MM.1S (cell line): ENCODE measurements at regions not wholly inside any gene's neighbourhood (a gene's known extent, or its start where the extent isn't known, plus 50 kb on each side); places are given as distances from the start of the nearest gene placed in this dataset.

Experiments
- DNase-seq: peaks from one replicate; pipeline ENCODE4 v3.0.0-alpha.2; 2015
- H2AFZ ChIP-seq: fragments of 300-600 bp; sonication (generic); 2 replicates; pipeline ENCODE4 v1.6.0; 2016; ENCODE audit warnings: antibody characterized with exemption, low read length
- H3F3A ChIP-seq: fragments of 300-600 bp; sonication (generic); 2 replicates; pipeline ENCODE4 v1.6.1; 2016; ENCODE audit warnings: mild to moderate bottlenecking, antibody characterized with exemption, low read length, moderate library complexity, mixed read lengths; ENCODE audit not compliant: insufficient read depth
- H3K27ac ChIP-seq: fragments of 300-600 bp; sonication (generic); 2 replicates; pipeline ENCODE4 v1.5.1; 2016; ENCODE audit warnings: mild to moderate bottlenecking, low read length
- H3K27me3 ChIP-seq: fragments of 300-600 bp; sonication (generic); replicated peaks from 2 replicates; pipeline ENCODE4 v1.6.0; 2016; ENCODE audit warnings: low read length; ENCODE audit not compliant: insufficient read depth
- H3K36me3 ChIP-seq: fragments of 300-600 bp; sonication (generic); replicated peaks from 2 replicates; pipeline ENCODE4 v1.6.1; 2016; ENCODE audit warnings: mild to moderate bottlenecking, low read length, mixed read lengths; ENCODE audit not compliant: insufficient read depth
- H3K4me1 ChIP-seq: fragments of 300-600 bp; sonication (generic); 2 replicates; pipeline ENCODE4 v1.6.1; 2016; ENCODE audit warnings: low read length, mixed read lengths
- H3K4me2 ChIP-seq: fragments of 300-600 bp; sonication (generic); 2 replicates; pipeline ENCODE4 v1.6.0; 2016; ENCODE audit warnings: low read depth, low read length
- H3K4me3 ChIP-seq: fragments of 300-600 bp; sonication (generic); 2 replicates; pipeline ENCODE4 v1.5.1; 2016; ENCODE audit warnings: low read length, mixed read lengths
- H3K79me2 ChIP-seq: fragments of 300-600 bp; sonication (generic); 2 replicates; pipeline ENCODE4 v1.6.1; 2016; ENCODE audit warnings: mixed run types, low read length, mixed read lengths
- H3K9ac ChIP-seq: fragments of 300-600 bp; sonication (generic); 2 replicates; pipeline ENCODE4 v1.6.1; 2016; ENCODE audit warnings: low read length, mixed read lengths
- H3K9me2 ChIP-seq: fragments of 300-600 bp; sonication (generic); replicated peaks from 2 replicates; pipeline ENCODE4 v1.6.1; 2016; ENCODE audit warnings: mild to moderate bottlenecking, low read length, mixed read lengths; ENCODE audit not compliant: insufficient read depth
- H3K9me3 ChIP-seq: fragments of 300-600 bp; sonication (generic); replicated peaks from 2 replicates; pipeline ENCODE4 v1.6.1; 2016; ENCODE audit warnings: mild to moderate bottlenecking, low read length, mixed read lengths; ENCODE audit not compliant: insufficient read depth
- H4K20me1 ChIP-seq: fragments of 300-600 bp; sonication (generic); 2 replicates; pipeline ENCODE4 v1.6.1; 2016; ENCODE audit warnings: mild to moderate bottlenecking, low read length, moderate library complexity, mixed read lengths; ENCODE audit not compliant: insufficient read depth
- EZH2 ChIP-seq: fragments of 300-600 bp; sonication (generic); optimal IDR thresholded peaks from 2 replicates; pipeline ENCODE3; 2017; ENCODE audit warnings: low read depth, mild to moderate bottlenecking, antibody characterized with exemption, low read length, mixed read lengths
- EZH2phosphoT487 ChIP-seq: fragments of 300-600 bp; sonication (generic); IDR thresholded peaks from 2 replicates; pipeline ENCODE4 v1.6.1; 2018; ENCODE audit warnings: antibody characterized with exemption, low read length
- TF ChIP-seq, protein P1 (sequence below): fragments of 300-600 bp; sonication (generic); IDR thresholded peaks from 2 replicates; pipeline ENCODE4 v1.5.1; 2016; ENCODE audit warnings: antibody characterized with exemption, low read length, mixed read lengths

GRCh38 chr20:59491884-59492283, 112.5 kb upstream of the PHACTR3 start:
- H4K20me1 ChIP-seq, result no peaks in the 10 kb centered on the region
- no peak overlapping the region for H3K4me2 ChIP-seq
- H3K4me1 ChIP-seq, result no peaks in the 10 kb centered on the region
- no peak overlapping the region for H3K9ac ChIP-seq
- H3K79me2 ChIP-seq, result no peaks in the 10 kb centered on the region
- no peaks in the 10 kb centered on the region for H3K36me3 ChIP-seq
- no peaks in the 10 kb centered on the region for H3F3A ChIP-seq
- no peaks in the 10 kb centered on the region for H3K9me3 ChIP-seq
- peaks cover 87% of the 10 kb centered on the region for H3K27me3 ChIP-seq
- no peak overlapping the region for H3K27ac ChIP-seq
- DNase-seq, result no peak
- no peak overlapping the region for H2AFZ ChIP-seq
- H3K4me3 ChIP-seq, result no peak overlapping the region
- H3K9me2 ChIP-seq, result no peaks in the 10 kb centered on the region
- TF ChIP-seq EZH2phosphoT487 (no peak), EZH2 (no peak)
- TF ChIP-seq, protein P1, sequence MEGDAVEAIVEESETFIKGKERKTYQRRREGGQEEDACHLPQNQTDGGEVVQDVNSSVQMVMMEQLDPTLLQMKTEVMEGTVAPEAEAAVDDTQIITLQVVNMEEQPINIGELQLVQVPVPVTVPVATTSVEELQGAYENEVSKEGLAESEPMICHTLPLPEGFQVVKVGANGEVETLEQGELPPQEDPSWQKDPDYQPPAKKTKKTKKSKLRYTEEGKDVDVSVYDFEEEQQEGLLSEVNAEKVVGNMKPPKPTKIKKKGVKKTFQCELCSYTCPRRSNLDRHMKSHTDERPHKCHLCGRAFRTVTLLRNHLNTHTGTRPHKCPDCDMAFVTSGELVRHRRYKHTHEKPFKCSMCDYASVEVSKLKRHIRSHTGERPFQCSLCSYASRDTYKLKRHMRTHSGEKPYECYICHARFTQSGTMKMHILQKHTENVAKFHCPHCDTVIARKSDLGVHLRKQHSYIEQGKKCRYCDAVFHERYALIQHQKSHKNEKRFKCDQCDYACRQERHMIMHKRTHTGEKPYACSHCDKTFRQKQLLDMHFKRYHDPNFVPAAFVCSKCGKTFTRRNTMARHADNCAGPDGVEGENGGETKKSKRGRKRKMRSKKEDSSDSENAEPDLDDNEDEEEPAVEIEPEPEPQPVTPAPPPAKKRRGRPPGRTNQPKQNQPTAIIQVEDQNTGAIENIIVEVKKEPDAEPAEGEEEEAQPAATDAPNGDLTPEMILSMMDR, result no peak

DNA sequence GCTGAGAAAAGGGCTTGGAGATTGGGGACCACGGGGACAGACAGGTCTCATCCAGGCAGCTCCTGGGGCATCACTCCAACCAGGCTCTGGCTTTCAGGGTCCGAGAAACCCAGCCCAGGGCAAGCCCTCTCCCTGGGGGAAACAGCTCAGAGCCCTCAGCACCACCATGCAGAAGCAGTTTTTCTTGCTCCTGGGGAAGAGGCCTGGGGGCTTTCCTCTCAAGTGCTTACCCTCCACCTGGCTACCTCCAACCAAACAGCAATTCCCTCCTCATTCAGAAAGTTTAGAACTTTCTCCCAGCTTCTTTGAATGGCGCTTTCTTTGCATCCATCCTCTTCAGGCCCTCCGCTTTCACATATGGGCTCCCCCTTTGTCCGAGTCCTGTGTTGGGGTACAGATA, 110.4 kb upstream of the PHACTR3 start:
- Histone ChIP-seq H3K79me2 (no peaks in the 10 kb centered on the region), H3K27ac (no peak overlapping the region), H2AFZ (no peak overlapping the region), H3K27me3 (peaks cover 89% of the 10 kb centered on the region), H3K4me2 (no peak overlapping the region), H3K9me2 (no peaks in the 10 kb centered on the region), H3K4me3 (no peak overlapping the region), H3K4me1 (no peaks in the 10 kb centered on the region), H3K9me3 (no peaks in the 10 kb centered on the region), H4K20me1 (no peaks in the 10 kb centered on the region), H3K9ac (no peak overlapping the region), H3F3A (no peaks in the 10 kb centered on the region), H3K36me3 (no peaks in the 10 kb centered on the region)
- no peak for TF ChIP-seq EZH2phosphoT487
- TF ChIP-seq, protein P1, result no peak
- TF ChIP-seq EZH2, result no peak
- DNase-seq, result no peak

- Histone ChIP-seq H3K9ac (no peak overlapping the region), H3K27me3 (peaks cover 89% of the 10 kb centered on the region), H3K79me2 (no peaks in the 10 kb centered on the region), H3K4me3 (no peak overlapping the region), H4K20me1 (no peaks in the 10 kb centered on the region), H3K9me2 (no peaks in the 10 kb centered on the region), H3K9me3 (no peaks in the 10 kb centered on the region), H3K27ac (no peak overlapping the region), H3K4me1 (no peaks in the 10 kb centered on the region), H3F3A (no peaks in the 10 kb centered on the region), H2AFZ (no peak overlapping the region), H3K36me3 (no peaks in the 10 kb centered on the region), H3K4me2 (no peak overlapping the region)
- TF ChIP-seq, protein P1, result no peak
- TF ChIP-seq EZH2 (no peak), EZH2phosphoT487 (no peak)
- no peak for DNase-seq
These were observed 109.2 kb upstream of the PHACTR3 start for GRCh38 chr20:59495166-59495565.
